ENCODE measurements at regions not wholly inside any gene's neighbourhood (a gene's known extent, or its start where the extent isn't known, plus 50 kb on each side); places are given as distances from the start of the nearest gene placed in this dataset.
A peak's percentile ranks its signal among the peaks of the same experiment; 100 is the strongest.

- DNase-seq (no peak), ATAC-seq (peak in 2 of 8 donors; percentile 17 to 38)
- H3K9me3 ChIP-seq, result no peaks in the 10 kb centered on the region
- no peaks in the 10 kb centered on the region for H3K27me3 ChIP-seq
- H3K4me3 ChIP-seq, result no peak overlapping the region
- intact Hi-C loops (cut with DNase I), result no loop called here
- peak overlapping the region; percentile 7 to 69 (median 50) for H3K27ac ChIP-seq
- no peaks in the 10 kb centered on the region for H3K36me3 ChIP-seq
- TF ChIP-seq CTCF (IDR thresholded peaks at IDR 0.05), result no peak
- WGBS, 2 donors, result 43 to 54% methylated on average over 4 of the region's 4 CpGs
- peaks cover 10 to 53% (median 37%) of the 10 kb centered on the region in 9 donors for H3K4me1 ChIP-seq
Observed at GRCh38 chr2:37851428-37851827, 73.7 kb upstream of the RMDN2 start.

- peak overlapping the region; percentile 7 to 69 (median 50) for H3K27ac ChIP-seq
- 51 to 63% methylated on average over 3 of the region's 3 CpGs for WGBS, 2 donors
- H3K9me3 ChIP-seq, result no peaks in the 10 kb centered on the region
- no peaks in the 10 kb centered on the region for H3K27me3 ChIP-seq
- H3K36me3 ChIP-seq, result no peaks in the 10 kb centered on the region
- ATAC-seq (no peak), DNase-seq (no peak)
- intact Hi-C loops (cut with DNase I), result no loop called here
- H3K4me3 ChIP-seq, result no peak overlapping the region
- TF ChIP-seq CTCF (IDR thresholded peaks at IDR 0.05), result no peak
- peaks cover 14 to 59% (median 43%) of the 10 kb centered on the region in 9 donors for H3K4me1 ChIP-seq
Observed at GRCh38 chr2:37851828-37852584, 73.1 kb upstream of the RMDN2 start.

GRCh38 chr2:37852585-37853014 lies 72.5 kb upstream of the RMDN2 start:
- 90 to 98% methylated on average over 1 of the region's 1 CpG for WGBS, 2 donors
- ATAC-seq (no peak), DNase-seq (no peak)
- intact Hi-C loops (cut with DNase I), result no loop called here
- Histone ChIP-seq H3K9me3 (no peaks in the 10 kb centered on the region), H3K36me3 (no peaks in the 10 kb centered on the region), H3K27ac (peak overlapping the region in 8 of 10 donors; percentile 20 to 69 (median 50)), H3K27me3 (no peaks in the 10 kb centered on the region), H3K4me3 (no peak overlapping the region), H3K4me1 (peaks cover 14 to 65% (median 49%) of the 10 kb centered on the region in 9 donors)
- no peak for TF ChIP-seq CTCF (IDR thresholded peaks at IDR 0.05)

GRCh38 chr2:37854676-37855282 lies 70.3 kb upstream of the RMDN2 start:
- WGBS, 2 donors, result 79 to 90% methylated on average over 7 of the region's 7 CpGs
- no peaks in the 10 kb centered on the region for H3K36me3 ChIP-seq
- no peak for TF ChIP-seq CTCF (IDR thresholded peaks at IDR 0.05)
- intact Hi-C loops (cut with DNase I), result loop anchor here in 1 of 10 donors (2.0 kb wide), 1 partner anchor 18 kb away; no protein-coding TSS in a partner anchor
- H3K4me3 ChIP-seq, result no peak overlapping the region
- H3K4me1 ChIP-seq, result peaks cover 14 to 83% (median 57%) of the 10 kb centered on the region in 9 donors
- ATAC-seq, result no peak
- no peak for DNase-seq
- H3K27ac ChIP-seq, result peak overlapping the region; percentile 14 to 93 (median 86)
- no peaks in the 10 kb centered on the region for H3K27me3 ChIP-seq
- H3K9me3 ChIP-seq, result peaks cover 0 to 13% (median 4%) of the 10 kb centered on the region in 11 donors

All from heart right ventricle (tissue), 16 donors.